ENCODE measurements at regions not wholly inside any gene's neighbourhood (a gene's known extent, or its start where the extent isn't known, plus 50 kb on each side); places are given as distances from the start of the nearest gene placed in this dataset.
"Not testable (repeated sequence)": the region's sequence is repeated elsewhere in the genome, so short reads cannot be mapped to it uniquely, and the experiment has no call there.

GRCh38 chr4:167987285-167987684 is 105.1 kb upstream of the ANXA10 start:
- no peaks in the 10 kb centered on the region for H3K79me1 ChIP-seq (replicated peaks; ENCODE audit: low read length, poor library complexity, severe bottlenecking)
- H3K4me2 ChIP-seq (ENCODE audit: low read length, poor library complexity, severe bottlenecking) = no peak overlapping the region
- H2AFZ ChIP-seq (ENCODE audit: low read depth, low read length) = no peak overlapping the region
- H2BK5ac ChIP-seq (ENCODE audit: low read depth, low read length, poor library complexity, severe bottlenecking) = no peak overlapping the region
- H3K36me3 ChIP-seq (ENCODE audit: control insufficient read depth in 1 of 2, insufficient read depth in 2 of 2, low read depth in 1 of 2, low read length in 2 of 2) = no peaks in the 10 kb centered on the region
- no peak overlapping the region for H3K4ac ChIP-seq (ENCODE audit: low read depth in 1 of 2, low read length in 2 of 2)
- no peak overlapping the region for H3K4me3 ChIP-seq (ENCODE audit: insufficient read depth in 1 of 2, low read depth in 1 of 2, low read length in 2 of 2)
- H3K4me1 ChIP-seq (ENCODE audit: control insufficient read depth, insufficient read depth, low read depth, low read length) = no peaks in the 10 kb centered on the region
- no peak for DNase-seq
- H2BK120ac ChIP-seq (ENCODE audit: low read depth, low read length) = no peak overlapping the region
- no peak overlapping the region for H2BK12ac ChIP-seq (ENCODE audit: low read length in 2 of 2)
- H3K27ac ChIP-seq (ENCODE audit: low read length, poor library complexity, severe bottlenecking) = no peak overlapping the region
- H3K9ac ChIP-seq (ENCODE audit: low read length) = no peak overlapping the region
- no peak overlapping the region for H2AK5ac ChIP-seq (ENCODE audit: low read length, severe bottlenecking)
- no peak overlapping the region for H3K23ac ChIP-seq (ENCODE audit: low read length in 2 of 2)
- H4K8ac ChIP-seq (ENCODE audit: low read length) = no peak overlapping the region
- no peak overlapping the region for H4K91ac ChIP-seq (ENCODE audit: low read length)
- WGBS = 57% methylated on average over 2 of the region's 2 CpGs
- H3K9me3 ChIP-seq (ENCODE audit: control insufficient read depth, low read length) = peaks cover 6% of the 10 kb centered on the region
- H2BK15ac ChIP-seq (ENCODE audit: low read depth, poor library complexity, severe bottlenecking) = no peak overlapping the region
- no peak overlapping the region for H3K18ac ChIP-seq (ENCODE audit: low read depth in 1 of 2, low read length in 2 of 2)
- H3K14ac ChIP-seq (ENCODE audit: low read length in 2 of 2) = no peak overlapping the region
- H3K27me3 ChIP-seq (ENCODE audit: control insufficient read depth in 1 of 2, insufficient read depth in 1 of 2, low read length in 2 of 2) = no peaks in the 10 kb centered on the region

GRCh38 chr4:167989815-167990214 is 102.5 kb upstream of the ANXA10 start:
- H3K79me1 ChIP-seq (replicated peaks; ENCODE audit: low read length, poor library complexity, severe bottlenecking) = no peaks in the 10 kb centered on the region
- H2BK5ac ChIP-seq (ENCODE audit: low read depth, low read length, poor library complexity, severe bottlenecking) = no peak overlapping the region
- no peak overlapping the region for H3K9ac ChIP-seq (ENCODE audit: low read length)
- no peaks in the 10 kb centered on the region for H3K4me1 ChIP-seq (ENCODE audit: control insufficient read depth, insufficient read depth, low read depth, low read length)
- no peak overlapping the region for H3K14ac ChIP-seq (ENCODE audit: low read length in 2 of 2)
- no peak overlapping the region for H2AK5ac ChIP-seq (ENCODE audit: low read length, severe bottlenecking)
- no peak overlapping the region for H2AFZ ChIP-seq (ENCODE audit: low read depth, low read length)
- no peaks in the 10 kb centered on the region for H3K36me3 ChIP-seq (ENCODE audit: control insufficient read depth in 1 of 2, insufficient read depth in 2 of 2, low read depth in 1 of 2, low read length in 2 of 2)
- no peak overlapping the region for H3K4me2 ChIP-seq (ENCODE audit: low read length, poor library complexity, severe bottlenecking)
- H3K27me3 ChIP-seq (ENCODE audit: control insufficient read depth in 1 of 2, insufficient read depth in 1 of 2, low read length in 2 of 2) = no peaks in the 10 kb centered on the region
- no peak overlapping the region for H2BK12ac ChIP-seq (ENCODE audit: low read length in 2 of 2)
- H2BK120ac ChIP-seq (ENCODE audit: low read depth, low read length) = no peak overlapping the region
- no peak overlapping the region for H2BK15ac ChIP-seq (ENCODE audit: low read depth, poor library complexity, severe bottlenecking)
- H3K9me3 ChIP-seq (ENCODE audit: control insufficient read depth, low read length) = peaks cover 8% of the 10 kb centered on the region
- H3K4me3 ChIP-seq (ENCODE audit: insufficient read depth in 1 of 2, low read depth in 1 of 2, low read length in 2 of 2) = no peak overlapping the region
- WGBS = no CpG with 5 or more reads among the region's 2 CpGs
- no peak overlapping the region for H3K18ac ChIP-seq (ENCODE audit: low read depth in 1 of 2, low read length in 2 of 2)
- no peak overlapping the region for H3K4ac ChIP-seq (ENCODE audit: low read depth in 1 of 2, low read length in 2 of 2)
- no peak for DNase-seq
- H4K91ac ChIP-seq (ENCODE audit: low read length) = no peak overlapping the region
- no peak overlapping the region for H4K8ac ChIP-seq (ENCODE audit: low read length)
- H3K23ac ChIP-seq (ENCODE audit: low read length in 2 of 2) = no peak overlapping the region
- no peak overlapping the region for H3K27ac ChIP-seq (ENCODE audit: low read length, poor library complexity, severe bottlenecking)

- H3K79me1 ChIP-seq (replicated peaks; ENCODE audit: low read length, poor library complexity, severe bottlenecking); H3K27ac ChIP-seq (ENCODE audit: low read length, poor library complexity, severe bottlenecking); H4K91ac ChIP-seq (ENCODE audit: low read length); H3K4me3 ChIP-seq (ENCODE audit: insufficient read depth in 1 of 2, low read depth in 1 of 2, low read length in 2 of 2); H3K36me3 ChIP-seq (ENCODE audit: control insufficient read depth in 1 of 2, insufficient read depth in 2 of 2, low read depth in 1 of 2, low read length in 2 of 2); H3K18ac ChIP-seq (ENCODE audit: low read depth in 1 of 2, low read length in 2 of 2); H2BK5ac ChIP-seq (ENCODE audit: low read depth, low read length, poor library complexity, severe bottlenecking); H3K23ac ChIP-seq (ENCODE audit: low read length in 2 of 2); H3K4ac ChIP-seq (ENCODE audit: low read depth in 1 of 2, low read length in 2 of 2); H3K14ac ChIP-seq (ENCODE audit: low read length in 2 of 2); H3K4me1 ChIP-seq (ENCODE audit: control insufficient read depth, insufficient read depth, low read depth, low read length); H4K8ac ChIP-seq (ENCODE audit: low read length); H2AFZ ChIP-seq (ENCODE audit: low read depth, low read length); H2AK5ac ChIP-seq (ENCODE audit: low read length, severe bottlenecking); H3K9me3 ChIP-seq (ENCODE audit: control insufficient read depth, low read length); H2BK12ac ChIP-seq (ENCODE audit: low read length in 2 of 2); H3K27me3 ChIP-seq (ENCODE audit: control insufficient read depth in 1 of 2, insufficient read depth in 1 of 2, low read length in 2 of 2); H2BK120ac ChIP-seq (ENCODE audit: low read depth, low read length); H2BK15ac ChIP-seq (ENCODE audit: low read depth, poor library complexity, severe bottlenecking); H3K4me2 ChIP-seq (ENCODE audit: low read length, poor library complexity, severe bottlenecking); DNase-seq; H3K9ac ChIP-seq (ENCODE audit: low read length): not testable (repeated sequence)
- 94% methylated on average over 3 of the region's 6 CpGs for WGBS
Measured at GRCh38 chr4:168008112-168008511, 84.2 kb upstream of the ANXA10 start.

DNA sequence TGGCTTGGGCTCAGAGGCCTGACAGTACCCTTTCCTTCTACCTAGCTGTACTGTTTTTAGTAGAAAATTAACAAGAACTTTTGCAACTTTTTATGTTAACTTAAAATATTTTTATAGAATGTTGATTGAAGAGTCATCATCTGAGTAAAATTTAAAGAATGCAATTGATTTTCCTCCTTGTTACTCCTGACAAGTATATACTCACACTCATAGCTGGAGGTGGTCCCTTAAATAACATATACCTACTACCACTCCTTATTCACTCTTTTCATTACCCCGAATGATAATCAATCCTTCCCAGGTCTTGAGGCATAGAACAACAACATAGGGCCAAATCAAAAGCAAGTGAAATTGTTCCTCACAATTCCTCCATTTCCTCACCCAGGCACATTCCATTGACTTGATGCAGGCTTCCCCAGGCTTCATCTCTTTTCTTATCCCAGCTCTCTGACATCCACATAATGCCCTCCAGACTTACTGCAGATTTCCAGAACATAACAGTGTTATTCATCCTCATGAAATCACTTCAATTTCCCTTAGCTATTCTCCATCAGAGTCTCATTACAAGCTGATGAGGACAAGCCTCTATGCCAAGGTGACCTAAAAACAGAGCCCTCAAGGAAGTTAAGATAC is 73.2 kb upstream of the ANXA10 start:
- H4K8ac ChIP-seq (ENCODE audit: low read length) = no peak overlapping the region
- H3K4me2 ChIP-seq (ENCODE audit: low read length, poor library complexity, severe bottlenecking) = no peak overlapping the region
- H2BK15ac ChIP-seq (ENCODE audit: low read depth, poor library complexity, severe bottlenecking) = no peak overlapping the region
- no peak overlapping the region for H2AFZ ChIP-seq (ENCODE audit: low read depth, low read length)
- H2BK12ac ChIP-seq (ENCODE audit: low read length in 2 of 2) = no peak overlapping the region
- H3K23ac ChIP-seq (ENCODE audit: low read length in 2 of 2) = no peak overlapping the region
- H3K79me1 ChIP-seq (replicated peaks; ENCODE audit: low read length, poor library complexity, severe bottlenecking) = no peaks in the 10 kb centered on the region
- no peak overlapping the region for H2AK5ac ChIP-seq (ENCODE audit: low read length, severe bottlenecking)
- H3K18ac ChIP-seq (ENCODE audit: low read depth in 1 of 2, low read length in 2 of 2) = no peak overlapping the region
- H3K4me3 ChIP-seq (ENCODE audit: insufficient read depth in 1 of 2, low read depth in 1 of 2, low read length in 2 of 2) = no peak overlapping the region
- no peaks in the 10 kb centered on the region for H3K4me1 ChIP-seq (ENCODE audit: control insufficient read depth, insufficient read depth, low read depth, low read length)
- 92% methylated on average over 1 of the region's 1 CpG for WGBS
- no peak overlapping the region for H4K91ac ChIP-seq (ENCODE audit: low read length)
- no peak overlapping the region for H2BK120ac ChIP-seq (ENCODE audit: low read depth, low read length)
- no peaks in the 10 kb centered on the region for H3K27me3 ChIP-seq (ENCODE audit: control insufficient read depth in 1 of 2, insufficient read depth in 1 of 2, low read length in 2 of 2)
- H3K27ac ChIP-seq (ENCODE audit: low read length, poor library complexity, severe bottlenecking) = peak overlapping the region; percentile 29
- no peak for DNase-seq
- H3K14ac ChIP-seq (ENCODE audit: low read length in 2 of 2) = no peak overlapping the region
- H2BK5ac ChIP-seq (ENCODE audit: low read depth, low read length, poor library complexity, severe bottlenecking) = no peak overlapping the region
- no peak overlapping the region for H3K9ac ChIP-seq (ENCODE audit: low read length)
- no peak overlapping the region for H3K4ac ChIP-seq (ENCODE audit: low read depth in 1 of 2, low read length in 2 of 2)
- no peaks in the 10 kb centered on the region for H3K36me3 ChIP-seq (ENCODE audit: control insufficient read depth in 1 of 2, insufficient read depth in 2 of 2, low read depth in 1 of 2, low read length in 2 of 2)
- peaks cover 9% of the 10 kb centered on the region for H3K9me3 ChIP-seq (ENCODE audit: control insufficient read depth, low read length)
